Neural progenitor cell (in vitro differentiated cells): ENCODE measurements at regions not wholly inside any gene's neighbourhood (a gene's known extent, or its start where the extent isn't known, plus 50 kb on each side); places are given as distances from the start of the nearest gene placed in this dataset.
"Not testable (repeated sequence)": the region's sequence is repeated elsewhere in the genome, so short reads cannot be mapped to it uniquely, and the experiment has no call there.

Experiments used
- DNase-seq: peaks from one replicate; pipeline ENCODE4 v3.0.0-alpha.2; 2016; ENCODE audit warnings: low spot score
- H2AFZ ChIP-seq: fragments of 200-600 bp; sonication (generic); replicated peaks from 2 replicates; pipeline ENCODE4 v1.6.1; 2016; ENCODE audit warnings: antibody characterized with exemption
- H3F3A ChIP-seq: fragments of 200-600 bp; sonication (generic); 2 replicates; pipeline ENCODE4 v1.6.1; 2016; ENCODE audit warnings: antibody characterized with exemption, low read depth
- H3K27ac ChIP-seq: fragments of 200-600 bp; sonication (generic); 2 replicates; pipeline ENCODE4 v1.5.1; 2016; ENCODE audit warnings: mild to moderate bottlenecking
- H3K27me3 ChIP-seq: fragments of 200-600 bp; sonication (generic); 2 replicates; pipeline ENCODE4 v1.6.1; 2016; ENCODE audit warnings: mild to moderate bottlenecking, moderate library complexity
- H3K36me3 ChIP-seq: fragments of 200-600 bp; sonication (generic); 2 replicates; pipeline ENCODE4 v1.5.1; 2016
- H3K4me1 ChIP-seq: fragments of 200-600 bp; sonication (generic); 2 replicates; pipeline ENCODE4 v1.6.1; 2016; ENCODE audit warnings: mixed run types
- H3K4me2 ChIP-seq: fragments of 200-600 bp; sonication (generic); 2 replicates; pipeline ENCODE4 v1.6.1; 2016
- H3K4me3 ChIP-seq: fragments of 200-600 bp; sonication (generic); 2 replicates; pipeline ENCODE4 v1.5.1; 2016
- H3K79me2 ChIP-seq: fragments of 200-600 bp; sonication (generic); 2 replicates; pipeline ENCODE4 v1.6.1; 2016; ENCODE audit warnings: low read depth
- H3K9ac ChIP-seq: fragments of 200-600 bp; sonication (generic); 2 replicates; pipeline ENCODE4 v1.6.1; 2016
- H3K9me3 ChIP-seq: fragments of 200-600 bp; sonication (generic); 2 replicates; pipeline ENCODE4 v1.5.1; 2016; ENCODE audit warnings: low read depth
- H4K20me1 ChIP-seq: fragments of 200-600 bp; sonication (generic); 2 replicates; pipeline ENCODE4 v1.6.1; 2016; ENCODE audit warnings: low read depth
- H3K27ac Mint-ChIP-seq: 3 replicates; pipeline ENCODE4 v1.8.0; 2021; ENCODE audit warnings: mixed read lengths
- H3K27me3 Mint-ChIP-seq: 2 replicates; pipeline ENCODE4 v1.8.0; 2022; ENCODE audit warnings: low read depth, mild to moderate bottlenecking, inconsistent platforms, moderate library complexity, mixed read lengths; ENCODE audit not compliant: insufficient read depth
- H3K36me3 Mint-ChIP-seq: 3 replicates; pipeline ENCODE4 v1.8.0; 2021; ENCODE audit warnings: mixed read lengths
- H3K4me1 Mint-ChIP-seq: 3 replicates; pipeline ENCODE4 v1.8.0; 2021; ENCODE audit warnings: mixed read lengths
- H3K4me3 Mint-ChIP-seq: 3 replicates; pipeline ENCODE4 v1.8.0; 2021; ENCODE audit warnings: mild to moderate bottlenecking, moderate library complexity, mixed read lengths
- H3K9me3 Mint-ChIP-seq: 3 replicates; pipeline ENCODE4 v1.8.0; 2020; ENCODE audit warnings: mixed read lengths
- EZH2 ChIP-seq: fragments of 200-600 bp; sonication (generic); IDR thresholded peaks from 2 replicates; pipeline ENCODE4 v1.6.1; 2017; ENCODE audit warnings: antibody characterized with exemption, mild to moderate bottlenecking, moderate library complexity
- EZH2phosphoT487 ChIP-seq: fragments of 200-600 bp; sonication (generic); IDR thresholded peaks from 2 replicates; pipeline ENCODE4 v1.6.1; 2017; ENCODE audit warnings: antibody characterized with exemption
- TF ChIP-seq, protein P1 (sequence below): fragments of 200-600 bp; sonication (generic); IDR thresholded peaks from 2 replicates; pipeline ENCODE4 v1.5.1; 2017; ENCODE audit warnings: antibody characterized with exemption, mild to moderate bottlenecking

DNA sequence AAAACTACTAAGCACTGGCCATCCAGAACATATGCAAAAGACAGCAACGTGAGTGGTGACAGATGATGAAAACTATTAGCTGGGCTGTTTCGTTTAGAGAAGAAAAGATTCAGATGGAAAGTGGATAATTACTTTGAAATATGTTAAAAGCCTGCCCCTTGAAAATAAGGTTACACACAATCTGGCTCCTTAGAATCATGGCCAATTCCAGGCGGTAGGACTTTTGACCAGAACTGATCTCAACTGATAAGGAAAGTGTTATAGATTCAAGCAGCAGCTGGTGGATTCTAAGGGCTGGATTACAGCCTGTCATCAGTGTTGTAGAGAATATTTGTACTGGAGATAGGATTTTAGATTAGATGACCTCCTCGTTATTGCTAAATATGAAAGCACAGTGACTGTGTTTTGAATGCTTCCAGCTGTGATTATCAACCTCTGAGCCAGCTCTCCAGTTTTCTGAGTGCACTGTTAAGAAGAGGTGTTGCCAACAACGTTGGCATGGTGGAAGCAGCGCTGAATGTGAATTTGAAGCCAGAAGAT is 75.1 kb downstream of the KBTBD2 start:
- not testable (repeated sequence) for H3K27me3 ChIP-seq, H3K4me1 ChIP-seq, H3K36me3 Mint-ChIP-seq, DNase-seq, H2AFZ ChIP-seq, H3K9me3 Mint-ChIP-seq, H3K9ac ChIP-seq, H3K9me3 ChIP-seq, H3F3A ChIP-seq, H3K4me2 ChIP-seq, H3K4me1 Mint-ChIP-seq, H3K27me3 Mint-ChIP-seq, H4K20me1 ChIP-seq, H3K27ac ChIP-seq, H3K4me3 ChIP-seq, H3K4me3 Mint-ChIP-seq, H3K79me2 ChIP-seq, H3K27ac Mint-ChIP-seq, H3K36me3 ChIP-seq

DNA sequence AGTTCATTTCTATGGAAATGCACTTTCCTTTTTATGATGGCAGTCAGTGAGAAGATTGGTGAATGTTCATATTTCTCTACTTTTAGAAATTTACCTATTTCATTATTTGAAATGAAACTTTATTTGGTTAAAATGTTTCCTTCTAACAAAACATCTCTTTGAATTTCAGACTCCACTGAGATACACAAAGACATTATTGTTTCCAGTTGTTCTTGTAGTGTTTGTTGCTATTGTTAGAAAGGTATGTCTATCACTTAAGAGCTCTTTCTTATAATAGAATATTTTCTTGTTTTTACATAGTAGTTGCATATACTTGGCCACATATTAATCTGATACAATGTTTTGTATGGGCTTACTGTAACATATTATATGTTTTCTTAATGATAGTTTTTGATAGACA is 76.8 kb downstream of the KBTBD2 start:
- not testable (repeated sequence) for H4K20me1 ChIP-seq, H3K4me3 ChIP-seq, H3K79me2 ChIP-seq, H3K4me2 ChIP-seq, H3K4me1 ChIP-seq, H3K27me3 ChIP-seq, DNase-seq, H3K27ac Mint-ChIP-seq, H3K9me3 ChIP-seq, H3F3A ChIP-seq, H3K4me1 Mint-ChIP-seq, H3K36me3 Mint-ChIP-seq, H3K4me3 Mint-ChIP-seq, H3K36me3 ChIP-seq, H3K27me3 Mint-ChIP-seq, H2AFZ ChIP-seq, H3K9ac ChIP-seq, H3K9me3 Mint-ChIP-seq, H3K27ac ChIP-seq

DNA sequence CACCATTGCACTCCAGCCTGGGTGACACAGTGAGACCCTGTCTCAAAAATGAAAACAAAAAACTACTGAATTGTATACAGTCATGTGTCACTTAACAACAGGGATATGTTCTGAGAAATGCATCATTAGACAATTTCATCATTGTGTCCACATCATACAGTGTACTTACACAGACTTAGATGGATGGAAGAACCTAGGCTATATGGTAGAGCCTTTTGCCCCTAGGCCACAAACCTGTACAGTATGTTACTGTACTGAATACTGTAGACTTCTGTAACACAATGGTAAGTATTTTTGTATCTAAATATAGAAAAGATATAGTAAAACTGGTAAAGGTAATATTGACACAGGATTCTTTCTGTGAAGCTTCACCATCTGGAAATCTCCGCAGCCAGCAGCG is 81.7 kb downstream of the KBTBD2 start:
- Histone ChIP-seq H3K9me3 (no peaks in the 10 kb centered on the region), H2AFZ (no peak overlapping the region), H3K79me2 (no peaks in the 10 kb centered on the region), H3K4me1 (no peaks in the 10 kb centered on the region), H3K4me3 (no peak overlapping the region), H3K27ac (no peak overlapping the region), H3F3A (no peaks in the 10 kb centered on the region), H4K20me1 (no peaks in the 10 kb centered on the region), H3K27me3 (no peaks in the 10 kb centered on the region), H3K36me3 (no peaks in the 10 kb centered on the region), H3K9ac (no peak overlapping the region), H3K4me2 (no peak overlapping the region)
- Mint-ChIP-seq H3K4me3 (no peak overlapping the region), H3K27me3 (no peaks in the 10 kb centered on the region), H3K27ac (no peak overlapping the region), H3K36me3 (no peaks in the 10 kb centered on the region), H3K9me3 (no peaks in the 10 kb centered on the region), H3K4me1 (no peaks in the 10 kb centered on the region)
- TF ChIP-seq, protein P1, sequence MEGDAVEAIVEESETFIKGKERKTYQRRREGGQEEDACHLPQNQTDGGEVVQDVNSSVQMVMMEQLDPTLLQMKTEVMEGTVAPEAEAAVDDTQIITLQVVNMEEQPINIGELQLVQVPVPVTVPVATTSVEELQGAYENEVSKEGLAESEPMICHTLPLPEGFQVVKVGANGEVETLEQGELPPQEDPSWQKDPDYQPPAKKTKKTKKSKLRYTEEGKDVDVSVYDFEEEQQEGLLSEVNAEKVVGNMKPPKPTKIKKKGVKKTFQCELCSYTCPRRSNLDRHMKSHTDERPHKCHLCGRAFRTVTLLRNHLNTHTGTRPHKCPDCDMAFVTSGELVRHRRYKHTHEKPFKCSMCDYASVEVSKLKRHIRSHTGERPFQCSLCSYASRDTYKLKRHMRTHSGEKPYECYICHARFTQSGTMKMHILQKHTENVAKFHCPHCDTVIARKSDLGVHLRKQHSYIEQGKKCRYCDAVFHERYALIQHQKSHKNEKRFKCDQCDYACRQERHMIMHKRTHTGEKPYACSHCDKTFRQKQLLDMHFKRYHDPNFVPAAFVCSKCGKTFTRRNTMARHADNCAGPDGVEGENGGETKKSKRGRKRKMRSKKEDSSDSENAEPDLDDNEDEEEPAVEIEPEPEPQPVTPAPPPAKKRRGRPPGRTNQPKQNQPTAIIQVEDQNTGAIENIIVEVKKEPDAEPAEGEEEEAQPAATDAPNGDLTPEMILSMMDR = no peak
- TF ChIP-seq EZH2phosphoT487 = no peak
- TF ChIP-seq EZH2 = no peak
- DNase-seq = no peak

DNA sequence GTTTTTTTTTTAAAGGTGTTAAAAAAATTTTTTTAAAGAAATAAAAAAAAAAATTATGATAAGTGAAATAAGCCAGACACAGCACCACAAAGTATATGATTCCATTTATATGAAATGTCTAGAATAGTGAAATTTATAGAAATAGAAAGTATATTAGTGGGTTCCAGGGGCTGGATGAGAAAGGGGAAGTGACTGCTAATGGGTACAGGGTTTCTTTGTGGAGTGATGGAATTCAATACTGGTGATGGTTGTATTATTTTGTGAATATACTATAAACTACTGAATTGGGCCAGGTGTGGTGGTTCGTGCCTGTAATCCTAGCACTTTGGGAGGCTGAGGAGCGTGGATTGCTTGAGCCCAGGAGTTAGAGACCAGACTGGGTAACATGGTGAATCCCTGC is 82.2 kb downstream of the KBTBD2 start:
- H3K27me3 Mint-ChIP-seq = peaks cover 1% of the 10 kb centered on the region
- no peaks in the 10 kb centered on the region for H3K36me3 Mint-ChIP-seq
- no peaks in the 10 kb centered on the region for H3K79me2 ChIP-seq
- TF ChIP-seq, protein P1 = no peak
- TF ChIP-seq EZH2 (no peak), EZH2phosphoT487 (no peak)
- no peak overlapping the region for H3K9ac ChIP-seq
- no peaks in the 10 kb centered on the region for H3K27me3 ChIP-seq
- H4K20me1 ChIP-seq = no peaks in the 10 kb centered on the region
- no peak overlapping the region for H2AFZ ChIP-seq
- no peaks in the 10 kb centered on the region for H3K36me3 ChIP-seq
- H3F3A ChIP-seq = no peaks in the 10 kb centered on the region
- H3K4me1 Mint-ChIP-seq = no peaks in the 10 kb centered on the region
- H3K9me3 Mint-ChIP-seq = no peaks in the 10 kb centered on the region
- H3K4me3 ChIP-seq = no peak overlapping the region
- no peak overlapping the region for H3K27ac ChIP-seq
- no peaks in the 10 kb centered on the region for H3K4me1 ChIP-seq
- H3K27ac Mint-ChIP-seq = no peak overlapping the region
- no peaks in the 10 kb centered on the region for H3K9me3 ChIP-seq
- no peak for DNase-seq
- no peak overlapping the region for H3K4me3 Mint-ChIP-seq
- H3K4me2 ChIP-seq = no peak overlapping the region
